ENCODE measurements at regions not wholly inside any gene's neighbourhood (a gene's known extent, or its start where the extent isn't known, plus 50 kb on each side); places are given as distances from the start of the nearest gene placed in this dataset.

DNA sequence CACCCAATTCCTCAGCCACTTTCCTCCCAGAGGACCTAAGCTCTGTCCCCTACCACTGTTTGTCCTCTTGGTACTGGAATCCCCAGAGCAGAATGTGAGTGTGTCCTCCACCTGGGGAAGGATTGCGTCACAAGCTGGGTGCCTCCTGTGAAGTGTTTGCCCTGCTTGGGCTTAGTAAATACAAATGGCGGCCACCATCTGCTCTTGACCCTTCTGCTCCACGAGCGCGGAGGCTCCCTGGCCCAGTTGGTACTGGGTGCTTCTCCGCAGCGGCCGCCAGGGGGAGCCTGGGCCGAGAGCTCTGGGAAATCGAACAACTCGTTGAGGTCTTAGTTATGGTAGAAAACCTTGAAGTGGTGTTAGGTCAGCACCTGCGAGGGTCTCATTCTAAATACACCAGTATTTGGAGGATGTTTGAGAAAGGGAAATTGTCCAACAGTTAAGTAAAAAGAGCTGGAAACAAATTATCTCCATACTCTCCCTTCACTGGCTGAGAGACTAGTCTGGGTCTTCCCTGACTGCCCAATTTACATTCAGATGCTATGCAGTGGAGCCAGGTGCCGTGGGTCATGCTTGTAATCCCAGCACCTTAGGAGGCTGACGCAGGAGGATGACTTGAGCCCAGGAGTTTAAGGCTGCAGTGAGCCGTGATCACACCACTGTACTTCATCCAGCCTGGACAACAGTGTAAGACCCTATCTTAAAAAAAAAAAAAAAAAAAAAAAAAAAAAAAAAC lies 74.6 kb upstream of the TEAD1 start (continued):
- no peak; the same call in 1 of the 2 replicates for TF ChIP-seq FOXP1 (IDR thresholded peaks at IDR 0.05)
- peak; percentile 84 for TF ChIP-seq FOXP1 (CRISPR knock-in tag; IDR thresholded peaks at IDR 0.05)
- no peak for TF ChIP-seq CEBPZ (IDR thresholded peaks at IDR 0.05; ENCODE audit: low read length)
- no peak for TF ChIP-seq RCOR2 (CRISPR knock-in tag; IDR thresholded peaks at IDR 0.05)
- peak; percentile 85 for TF ChIP-seq PPARG (CRISPR knock-in tag; conservative IDR thresholded peaks at IDR 0.05)
- TF ChIP-seq TAF15 (IDR thresholded peaks at IDR 0.05; ENCODE audit: low read depth, low read length, poor library complexity, severe bottlenecking): no peak
- TF ChIP-seq ZC3H13 (CRISPR knock-in tag; IDR thresholded peaks at IDR 0.05): no peak
- peak; percentile 57; the same call in 1 of the 2 replicates for TF ChIP-seq ETV5 (CRISPR knock-in tag; IDR thresholded peaks at IDR 0.05; ENCODE audit: borderline replicate concordance)
- TF ChIP-seq ZNF317 (CRISPR knock-in tag; IDR thresholded peaks at IDR 0.05): peak; percentile 66; the same call in 1 of the 2 replicates
- peak; percentile 97 for TF ChIP-seq RARA (CRISPR knock-in tag; IDR thresholded peaks at IDR 0.05)
- no peak for TF ChIP-seq ZNF3 (CRISPR knock-in tag; IDR thresholded peaks at IDR 0.05)
- peak; percentile 71; the same call in 1 of the 2 replicates for TF ChIP-seq MEIS2 (CRISPR knock-in tag; IDR thresholded peaks at IDR 0.05)
- TF ChIP-seq ADNP (CRISPR knock-in tag; IDR thresholded peaks at IDR 0.05): no peak
- TF ChIP-seq TBX3 (IDR thresholded peaks at IDR 0.05; ENCODE audit: borderline replicate concordance): no peak
- peak; percentile 49; the same call in 1 of the 2 replicates for TF ChIP-seq PHF8 (CRISPR knock-in tag; IDR thresholded peaks at IDR 0.05)
- peak; percentile 99 for TF ChIP-seq CEBPG (CRISPR knock-in tag; IDR thresholded peaks at IDR 0.05)
- peak; percentile 83; the same call in 1 of the 2 replicates for TF ChIP-seq ZNF891 (CRISPR knock-in tag; IDR thresholded peaks at IDR 0.05)
- TF ChIP-seq KMT2A (CRISPR knock-in tag; IDR thresholded peaks at IDR 0.05): peak; percentile 58; the same call in 1 of the 2 replicates
- TF ChIP-seq CBX1 (IDR thresholded peaks at IDR 0.05; ENCODE audit: low read depth): peak; percentile 62
- TF ChIP-seq ZNF264 (CRISPR knock-in tag; IDR thresholded peaks at IDR 0.05): peak; percentile 81; the same call in 1 of the 2 replicates
- TF ChIP-seq AHDC1 (CRISPR knock-in tag; IDR thresholded peaks at IDR 0.05; ENCODE audit: borderline replicate concordance): peak; percentile 57; the same call in 1 of the 2 replicates
- no peak for TF ChIP-seq NPAS2 (CRISPR knock-in tag; IDR thresholded peaks at IDR 0.05; ENCODE audit: borderline replicate concordance)
- TF ChIP-seq ZNF232 (CRISPR knock-in tag; IDR thresholded peaks at IDR 0.05; ENCODE audit: borderline replicate concordance): no peak
- no peak for TF ChIP-seq ZBTB1 (CRISPR knock-in tag; IDR thresholded peaks at IDR 0.05; ENCODE audit: borderline replicate concordance)

All from HepG2 (cell line).